ENCODE measurements at regions not wholly inside any gene's neighbourhood (a gene's known extent, or its start where the extent isn't known, plus 50 kb on each side); places are given as distances from the start of the nearest gene placed in this dataset.

- no peak for TF ChIP-seq CTCF (tag by site-specific recombination; IDR thresholded peaks at IDR 0.05)
- no peak for TF ChIP-seq ZSCAN5A (tag by site-specific recombination; IDR thresholded peaks at IDR 0.05)
- TF ChIP-seq ZNF324 (tag by site-specific recombination; IDR thresholded peaks at IDR 0.05): no peak
- no peak for TF ChIP-seq EGR2 (tag by site-specific recombination; IDR thresholded peaks at IDR 0.05; ENCODE audit: low read depth)
- TF ChIP-seq REST (tag by site-specific recombination; IDR thresholded peaks at IDR 0.05): no peak
- TF ChIP-seq ZNF121 (tag by site-specific recombination; IDR thresholded peaks at IDR 0.05): no peak
- TF ChIP-seq ZBTB10 (tag by site-specific recombination; IDR thresholded peaks at IDR 0.05): no peak
- no peak for TF ChIP-seq ZNF624 (tag by site-specific recombination; IDR thresholded peaks at IDR 0.05)
- TF ChIP-seq KLF10 (tag by site-specific recombination; IDR thresholded peaks at IDR 0.05): no peak
Observed at GRCh38 chr4:11133868-11134267, 294.8 kb downstream of the HS3ST1 start.
